Osteocyte (in vitro differentiated cells): ENCODE measurements at regions not wholly inside any gene's neighbourhood (a gene's known extent, or its start where the extent isn't known, plus 50 kb on each side); places are given as distances from the start of the nearest gene placed in this dataset.

ENCODE experiments used
- DNase-seq: peaks from one replicate; pipeline ENCODE4 v3.0.0; 2021; ENCODE audit warnings: mixed read lengths; ENCODE audit not compliant: unreplicated experiment; ENCODE audit errors: extremely low spot score
- H3K27ac Mint-ChIP-seq: one replicate; pipeline ENCODE4 v1.8.0; 2021; ENCODE audit warnings: mild to moderate bottlenecking, mixed read lengths; ENCODE audit not compliant: unreplicated experiment
- H3K27me3 Mint-ChIP-seq: one replicate; pipeline ENCODE4 v1.8.0; 2021; ENCODE audit warnings: mixed read lengths; ENCODE audit not compliant: unreplicated experiment
- H3K36me3 Mint-ChIP-seq: one replicate; pipeline ENCODE4 v1.8.0; 2021; ENCODE audit warnings: mixed read lengths; ENCODE audit not compliant: unreplicated experiment
- H3K4me1 Mint-ChIP-seq: one replicate; pipeline ENCODE4 v1.8.0; 2021; ENCODE audit warnings: mixed read lengths; ENCODE audit not compliant: unreplicated experiment
- H3K4me3 Mint-ChIP-seq: one replicate; pipeline ENCODE4 v1.8.0; 2021; ENCODE audit warnings: mild to moderate bottlenecking, moderate library complexity, mixed read lengths; ENCODE audit not compliant: unreplicated experiment
- H3K9me3 Mint-ChIP-seq: one replicate; pipeline ENCODE4 v1.8.0; 2021; ENCODE audit warnings: mixed read lengths; ENCODE audit not compliant: unreplicated experiment
- TF ChIP-seq, protein P1 (sequence below): fragments of 200-600 bp; sonication (generic); IDR thresholded peaks from 2 replicates; pipeline ENCODE4 v1.5.0; 2021; ENCODE audit warnings: antibody characterized with exemption, mild to moderate bottlenecking, moderate library complexity

- no peaks in the 10 kb centered on the region for H3K36me3 Mint-ChIP-seq
- H3K4me3 Mint-ChIP-seq, result no peak overlapping the region
- H3K4me1 Mint-ChIP-seq, result no peaks in the 10 kb centered on the region
- no peak overlapping the region for H3K27ac Mint-ChIP-seq
- no peak for DNase-seq
- no peaks in the 10 kb centered on the region for H3K27me3 Mint-ChIP-seq
- H3K9me3 Mint-ChIP-seq, result no peaks in the 10 kb centered on the region
- TF ChIP-seq, protein P1, sequence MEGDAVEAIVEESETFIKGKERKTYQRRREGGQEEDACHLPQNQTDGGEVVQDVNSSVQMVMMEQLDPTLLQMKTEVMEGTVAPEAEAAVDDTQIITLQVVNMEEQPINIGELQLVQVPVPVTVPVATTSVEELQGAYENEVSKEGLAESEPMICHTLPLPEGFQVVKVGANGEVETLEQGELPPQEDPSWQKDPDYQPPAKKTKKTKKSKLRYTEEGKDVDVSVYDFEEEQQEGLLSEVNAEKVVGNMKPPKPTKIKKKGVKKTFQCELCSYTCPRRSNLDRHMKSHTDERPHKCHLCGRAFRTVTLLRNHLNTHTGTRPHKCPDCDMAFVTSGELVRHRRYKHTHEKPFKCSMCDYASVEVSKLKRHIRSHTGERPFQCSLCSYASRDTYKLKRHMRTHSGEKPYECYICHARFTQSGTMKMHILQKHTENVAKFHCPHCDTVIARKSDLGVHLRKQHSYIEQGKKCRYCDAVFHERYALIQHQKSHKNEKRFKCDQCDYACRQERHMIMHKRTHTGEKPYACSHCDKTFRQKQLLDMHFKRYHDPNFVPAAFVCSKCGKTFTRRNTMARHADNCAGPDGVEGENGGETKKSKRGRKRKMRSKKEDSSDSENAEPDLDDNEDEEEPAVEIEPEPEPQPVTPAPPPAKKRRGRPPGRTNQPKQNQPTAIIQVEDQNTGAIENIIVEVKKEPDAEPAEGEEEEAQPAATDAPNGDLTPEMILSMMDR, result no peak
These were observed 264.6 kb downstream of the SNX10 start for GRCh38 chr7:26556061-26556881.

DNA sequence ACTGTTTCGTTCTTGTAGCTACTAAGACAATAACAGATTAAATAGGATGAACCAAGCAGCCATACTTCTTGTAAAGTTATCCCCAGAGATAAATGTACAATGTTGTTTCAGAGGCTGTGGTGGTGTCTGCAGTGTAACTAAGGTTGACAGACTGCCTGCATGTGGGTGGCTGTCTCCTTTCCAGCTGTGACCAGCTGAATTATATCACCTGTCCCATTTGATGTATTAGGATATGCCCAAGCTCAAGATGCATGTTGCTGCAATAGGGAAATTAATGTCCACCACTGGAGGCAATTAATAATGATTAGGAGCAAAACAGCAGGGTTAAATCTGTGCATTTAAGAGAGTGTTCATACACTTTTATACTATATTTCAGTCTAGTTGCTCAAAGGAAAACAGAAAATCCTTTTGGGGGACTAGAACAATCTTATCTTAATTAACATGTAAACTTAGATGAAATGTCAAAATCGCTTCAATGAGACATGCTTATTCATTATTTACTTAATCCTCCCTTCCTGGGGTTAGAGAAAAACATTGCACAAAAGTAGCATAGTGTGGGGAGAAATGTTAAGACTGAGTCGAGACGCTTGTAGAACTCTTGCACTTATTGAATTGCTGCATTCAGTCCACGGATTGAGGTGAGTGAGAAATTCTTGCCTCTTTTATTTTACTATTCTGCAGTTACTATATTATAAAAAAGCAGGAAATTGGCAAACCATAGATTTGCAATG lies 269.0 kb downstream of the SNX10 start:
- Mint-ChIP-seq H3K4me1 (no peaks in the 10 kb centered on the region), H3K27ac (no peak overlapping the region), H3K36me3 (no peaks in the 10 kb centered on the region), H3K27me3 (no peaks in the 10 kb centered on the region), H3K9me3 (no peaks in the 10 kb centered on the region), H3K4me3 (no peak overlapping the region)
- no peak for DNase-seq
- TF ChIP-seq, protein P1, result no peak

GRCh38 chr7:26562841-26563240 lies 271.2 kb downstream of the SNX10 start:
- Mint-ChIP-seq H3K27me3 (no peaks in the 10 kb centered on the region), H3K4me3 (no peak overlapping the region), H3K4me1 (no peaks in the 10 kb centered on the region), H3K36me3 (no peaks in the 10 kb centered on the region), H3K9me3 (no peaks in the 10 kb centered on the region), H3K27ac (no peak overlapping the region)
- TF ChIP-seq, protein P1, result no peak
- no peak for DNase-seq

DNA sequence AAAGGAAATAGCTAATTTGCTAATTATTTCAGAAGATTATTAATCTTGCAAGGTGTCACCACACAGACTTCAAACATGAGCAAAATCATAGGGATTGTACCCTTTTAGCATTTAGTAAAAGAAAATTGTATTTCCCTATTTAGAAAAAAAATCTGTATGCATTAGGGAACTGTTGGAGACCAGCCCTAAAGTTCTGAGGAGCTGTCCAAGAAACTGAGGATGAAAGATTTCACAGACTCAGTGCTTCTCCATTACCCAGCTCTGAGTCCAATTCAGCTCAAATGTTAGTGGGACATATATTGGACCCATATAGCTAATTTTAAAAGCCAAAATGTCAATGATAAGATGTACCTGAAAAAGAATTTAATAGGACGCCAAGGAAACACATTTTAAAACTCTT lies 271.7 kb downstream of the SNX10 start:
- TF ChIP-seq, protein P1, result no peak
- no peaks in the 10 kb centered on the region for H3K9me3 Mint-ChIP-seq
- H3K27ac Mint-ChIP-seq, result no peak overlapping the region
- H3K36me3 Mint-ChIP-seq, result no peaks in the 10 kb centered on the region
- H3K4me1 Mint-ChIP-seq, result no peaks in the 10 kb centered on the region
- DNase-seq, result no peak
- no peaks in the 10 kb centered on the region for H3K27me3 Mint-ChIP-seq
- H3K4me3 Mint-ChIP-seq, result no peak overlapping the region

DNA sequence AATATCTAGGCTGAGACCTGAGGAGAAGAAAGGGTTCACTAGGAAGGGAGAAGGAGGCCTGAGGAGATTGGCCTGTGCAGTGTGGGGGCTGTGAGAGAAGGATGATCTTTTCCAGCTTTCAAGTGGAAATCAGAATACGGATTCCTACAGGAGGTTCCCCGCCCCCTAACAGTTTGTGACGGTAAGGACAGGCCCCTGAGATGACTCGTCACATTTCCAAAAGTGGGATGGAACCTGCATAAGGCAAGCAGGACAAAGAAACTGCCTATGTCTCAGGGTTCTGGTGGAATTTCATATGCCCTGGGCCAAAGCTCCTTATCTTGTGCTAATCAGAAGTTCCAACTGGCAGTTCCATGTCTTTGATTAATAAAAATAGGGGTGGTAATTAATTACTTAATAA lies 275.6 kb downstream of the SNX10 start:
- no peaks in the 10 kb centered on the region for H3K27me3 Mint-ChIP-seq
- no peaks in the 10 kb centered on the region for H3K36me3 Mint-ChIP-seq
- H3K4me3 Mint-ChIP-seq, result no peak overlapping the region
- no peak overlapping the region for H3K27ac Mint-ChIP-seq
- no peak for DNase-seq
- H3K9me3 Mint-ChIP-seq, result peaks cover 7% of the 10 kb centered on the region
- TF ChIP-seq, protein P1, result no peak
- no peaks in the 10 kb centered on the region for H3K4me1 Mint-ChIP-seq
